HEK293 (cell line): ENCODE measurements at regions not wholly inside any gene's neighbourhood (a gene's known extent, or its start where the extent isn't known, plus 50 kb on each side); places are given as distances from the start of the nearest gene placed in this dataset.

Source experiments
- CTCF ChIP-seq: fragments of 450-650 bp; formaldehyde crosslinking; IDR thresholded peaks from 2 replicates; pipeline ENCODE4 v1.5.1; 2016; ENCODE audit warnings: missing biosample characterization, missing genetic modification characterization
- GLIS1 ChIP-seq: fragments of 450-650 bp; formaldehyde crosslinking; IDR thresholded peaks from 2 replicates; pipeline ENCODE4 v1.5.1; 2016; ENCODE audit warnings: missing biosample characterization, missing genetic modification characterization
- REPIN1 ChIP-seq: fragments of 450-650 bp; formaldehyde crosslinking; IDR thresholded peaks from 2 replicates; pipeline ENCODE4 v1.5.1; 2017; ENCODE audit warnings: missing biosample characterization, missing genetic modification characterization, low read depth
- TCF7L2 ChIP-seq: IDR thresholded peaks from 2 replicates; pipeline ENCODE4 v1.6.1; 2011; ENCODE audit warnings: low read depth, mild to moderate bottlenecking, inconsistent platforms, low read length, moderate library complexity, borderline replicate concordance
- TF ChIP-seq, protein P1 (sequence below): fragments of 450-650 bp; formaldehyde crosslinking; IDR thresholded peaks from 2 replicates; pipeline ENCODE4 v1.5.1; 2017; ENCODE audit warnings: missing biosample characterization, missing genetic modification characterization
- TF ChIP-seq, protein P2 (sequence below): fragments of 450-650 bp; formaldehyde crosslinking; conservative IDR thresholded peaks from 2 replicates; pipeline ENCODE4 v1.5.1; 2016; ENCODE audit warnings: low read depth, missing biosample characterization, missing genetic modification characterization

- TF ChIP-seq CTCF (no peak), TCF7L2 (no peak), GLIS1 (tag by site-specific recombination) (no peak), REPIN1 (tag by site-specific recombination) (no peak)
- TF ChIP-seq, protein P1, sequence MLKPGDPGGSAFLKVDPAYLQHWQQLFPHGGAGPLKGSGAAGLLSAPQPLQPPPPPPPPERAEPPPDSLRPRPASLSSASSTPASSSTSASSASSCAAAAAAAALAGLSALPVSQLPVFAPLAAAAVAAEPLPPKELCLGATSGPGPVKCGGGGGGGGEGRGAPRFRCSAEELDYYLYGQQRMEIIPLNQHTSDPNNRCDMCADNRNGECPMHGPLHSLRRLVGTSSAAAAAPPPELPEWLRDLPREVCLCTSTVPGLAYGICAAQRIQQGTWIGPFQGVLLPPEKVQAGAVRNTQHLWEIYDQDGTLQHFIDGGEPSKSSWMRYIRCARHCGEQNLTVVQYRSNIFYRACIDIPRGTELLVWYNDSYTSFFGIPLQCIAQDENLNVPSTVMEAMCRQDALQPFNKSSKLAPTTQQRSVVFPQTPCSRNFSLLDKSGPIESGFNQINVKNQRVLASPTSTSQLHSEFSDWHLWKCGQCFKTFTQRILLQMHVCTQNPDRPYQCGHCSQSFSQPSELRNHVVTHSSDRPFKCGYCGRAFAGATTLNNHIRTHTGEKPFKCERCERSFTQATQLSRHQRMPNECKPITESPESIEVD = no peak
- TF ChIP-seq, protein P2, sequence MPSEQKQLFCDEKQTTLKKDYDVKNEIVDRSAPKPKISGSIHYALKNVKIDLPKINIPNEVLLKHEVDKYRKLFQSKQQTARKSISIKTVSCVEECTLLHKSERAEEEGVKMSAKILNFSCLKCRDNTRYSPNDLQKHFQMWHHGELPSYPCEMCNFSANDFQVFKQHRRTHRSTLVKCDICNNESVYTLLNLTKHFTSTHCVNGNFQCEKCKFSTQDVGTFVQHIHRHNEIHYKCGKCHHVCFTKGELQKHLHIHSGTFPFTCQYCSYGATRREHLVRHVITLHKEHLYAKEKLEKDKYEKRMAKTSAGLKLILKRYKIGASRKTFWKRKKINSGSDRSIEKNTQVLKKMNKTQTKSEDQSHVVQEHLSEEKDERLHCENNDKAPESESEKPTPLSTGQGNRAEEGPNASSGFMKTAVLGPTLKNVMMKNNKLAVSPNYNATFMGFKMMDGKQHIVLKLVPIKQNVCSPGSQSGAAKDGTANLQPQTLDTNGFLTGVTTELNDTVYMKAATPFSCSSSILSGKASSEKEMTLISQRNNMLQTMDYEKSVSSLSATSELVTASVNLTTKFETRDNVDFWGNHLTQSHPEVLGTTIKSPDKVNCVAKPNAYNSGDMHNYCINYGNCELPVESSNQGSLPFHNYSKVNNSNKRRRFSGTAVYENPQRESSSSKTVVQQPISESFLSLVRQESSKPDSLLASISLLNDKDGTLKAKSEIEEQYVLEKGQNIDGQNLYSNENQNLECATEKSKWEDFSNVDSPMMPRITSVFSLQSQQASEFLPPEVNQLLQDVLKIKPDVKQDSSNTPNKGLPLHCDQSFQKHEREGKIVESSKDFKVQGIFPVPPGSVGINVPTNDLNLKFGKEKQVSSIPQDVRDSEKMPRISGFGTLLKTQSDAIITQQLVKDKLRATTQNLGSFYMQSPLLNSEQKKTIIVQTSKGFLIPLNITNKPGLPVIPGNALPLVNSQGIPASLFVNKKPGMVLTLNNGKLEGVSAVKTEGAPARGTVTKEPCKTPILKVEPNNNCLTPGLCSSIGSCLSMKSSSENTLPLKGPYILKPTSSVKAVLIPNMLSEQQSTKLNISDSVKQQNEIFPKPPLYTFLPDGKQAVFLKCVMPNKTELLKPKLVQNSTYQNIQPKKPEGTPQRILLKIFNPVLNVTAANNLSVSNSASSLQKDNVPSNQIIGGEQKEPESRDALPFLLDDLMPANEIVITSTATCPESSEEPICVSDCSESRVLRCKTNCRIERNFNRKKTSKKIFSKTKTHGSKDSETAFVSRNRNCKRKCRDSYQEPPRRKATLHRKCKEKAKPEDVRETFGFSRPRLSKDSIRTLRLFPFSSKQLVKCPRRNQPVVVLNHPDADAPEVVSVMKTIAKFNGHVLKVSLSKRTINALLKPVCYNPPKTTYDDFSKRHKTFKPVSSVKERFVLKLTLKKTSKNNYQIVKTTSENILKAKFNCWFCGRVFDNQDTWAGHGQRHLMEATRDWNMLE (tag by site-specific recombination) = no peak
Observed at GRCh38 chr21:33121715-33122475, 52.0 kb downstream of the OLIG1 start.
